HEK293T (cell line): ENCODE measurements at regions not wholly inside any gene's neighbourhood (a gene's known extent, or its start where the extent isn't known, plus 50 kb on each side); places are given as distances from the start of the nearest gene placed in this dataset.

ENCODE experiments used
- ARNT ChIP-seq: fragments of 450-650 bp; IDR thresholded peaks from 2 replicates; pipeline ENCODE4 v1.6.1; 2017; ENCODE audit warnings: mild to moderate bottlenecking
- BHLHE40 ChIP-seq: fragments of 450-650 bp; IDR thresholded peaks from 2 replicates; pipeline ENCODE4 v1.6.1; 2016; ENCODE audit warnings: mild to moderate bottlenecking, moderate library complexity, borderline replicate concordance
- ELF4 ChIP-seq: fragments of 450-650 bp; IDR thresholded peaks from 2 replicates; pipeline ENCODE4 v1.6.1; 2017; ENCODE audit warnings: antibody characterized with exemption
- FOXM1 ChIP-seq: fragments of 450-650 bp; IDR thresholded peaks from 2 replicates; pipeline ENCODE4 v1.6.1; 2017; ENCODE audit warnings: mild to moderate bottlenecking, borderline replicate concordance
- HDGF ChIP-seq: fragments of 450-650 bp; IDR thresholded peaks from 2 replicates; pipeline ENCODE4 v1.6.1; 2017; ENCODE audit warnings: antibody characterized with exemption, borderline replicate concordance
- NFRKB ChIP-seq: fragments of 450-650 bp; IDR thresholded peaks from 2 replicates; pipeline ENCODE4 v1.6.1; 2016; ENCODE audit warnings: mild to moderate bottlenecking, moderate library complexity
- SP1 ChIP-seq: fragments of 450-650 bp; IDR thresholded peaks from 2 replicates; pipeline ENCODE4 v1.6.1; 2017
- SUZ12 ChIP-seq: fragments of 450-650 bp; IDR thresholded peaks from 2 replicates; pipeline ENCODE4 v1.6.1; 2016; ENCODE audit warnings: mild to moderate bottlenecking
- TARDBP ChIP-seq: fragments of 450-650 bp; IDR thresholded peaks from 2 replicates; pipeline ENCODE4 v1.6.1; 2016
- ZNF384 ChIP-seq: fragments of 450-650 bp; IDR thresholded peaks from 2 replicates; pipeline ENCODE4 v1.6.1; 2016
- TF ChIP-seq, protein P1 (sequence below): fragments of 450-650 bp; IDR thresholded peaks from 2 replicates; pipeline ENCODE4 v1.6.1; 2016

DNA sequence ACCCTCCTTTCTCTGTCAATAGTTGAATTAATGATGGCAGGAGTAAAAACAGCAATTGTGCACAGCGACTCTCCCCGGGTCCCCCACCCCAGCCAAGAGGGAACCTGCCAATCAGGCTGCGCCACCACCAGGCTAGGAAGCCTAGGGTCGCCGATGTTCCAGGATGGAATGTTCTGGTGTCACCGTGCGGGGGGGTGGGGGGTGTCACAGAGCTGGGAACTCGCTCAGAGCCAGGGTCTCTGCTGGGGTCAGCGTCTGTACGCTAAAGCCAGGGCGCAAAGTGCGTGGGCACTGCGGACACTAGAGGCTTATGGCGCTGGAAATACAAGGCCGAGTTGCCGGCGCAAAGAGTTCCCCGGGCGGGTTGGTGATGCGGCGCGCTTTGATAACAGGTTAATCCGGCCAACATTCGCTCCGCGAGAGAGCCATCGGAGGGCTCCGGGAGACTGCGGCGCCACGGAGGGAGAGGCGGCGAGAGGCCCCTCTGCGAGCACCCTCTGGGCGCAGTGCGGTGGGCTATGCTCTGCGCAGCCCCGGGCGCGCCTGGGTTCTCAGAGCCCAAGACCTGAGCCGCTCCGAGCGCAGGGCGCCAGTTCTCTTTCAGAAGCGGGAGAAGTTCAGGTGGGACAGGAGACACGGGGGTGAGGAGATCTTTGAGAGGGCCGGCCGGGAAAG is 192.3 kb downstream of the EMX2 start:
- TF ChIP-seq SP1: no peak
- no peak for TF ChIP-seq SUZ12
- no peak for TF ChIP-seq ARNT
- no peak for TF ChIP-seq NFRKB
- TF ChIP-seq ELF4: no peak
- no peak for TF ChIP-seq BHLHE40
- TF ChIP-seq HDGF: no peak
- no peak for TF ChIP-seq TARDBP
- no peak for TF ChIP-seq ZNF384
- no peak for TF ChIP-seq FOXM1
- TF ChIP-seq, protein P1, sequence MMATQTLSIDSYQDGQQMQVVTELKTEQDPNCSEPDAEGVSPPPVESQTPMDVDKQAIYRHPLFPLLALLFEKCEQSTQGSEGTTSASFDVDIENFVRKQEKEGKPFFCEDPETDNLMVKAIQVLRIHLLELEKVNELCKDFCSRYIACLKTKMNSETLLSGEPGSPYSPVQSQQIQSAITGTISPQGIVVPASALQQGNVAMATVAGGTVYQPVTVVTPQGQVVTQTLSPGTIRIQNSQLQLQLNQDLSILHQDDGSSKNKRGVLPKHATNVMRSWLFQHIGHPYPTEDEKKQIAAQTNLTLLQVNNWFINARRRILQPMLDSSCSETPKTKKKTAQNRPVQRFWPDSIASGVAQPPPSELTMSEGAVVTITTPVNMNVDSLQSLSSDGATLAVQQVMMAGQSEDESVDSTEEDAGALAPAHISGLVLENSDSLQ: no peak
